SK-N-SH (cell line): ENCODE measurements at regions not wholly inside any gene's neighbourhood (a gene's known extent, or its start where the extent isn't known, plus 50 kb on each side); places are given as distances from the start of the nearest gene placed in this dataset.
A peak's percentile ranks its signal among the peaks of the same experiment; 100 is the strongest.

Experiments used
- CTCF ChIA-PET: fragments of 300-600, 350-600 bp; formaldehyde crosslinking; extraction: SDS; loops from one replicate; lab custom pipeline; 2021; lab: Yijun Ruan, JAX
- POLR2A ChIA-PET: fragments of 350-600 bp; sonication (Branson Sonifier 250); formaldehyde crosslinking; extraction: SDS; loops from one replicate; lab custom pipeline; 2020; ENCODE audit warnings: antibody characterized with exemption, inconsistent platforms; lab: Yijun Ruan, JAX
- DNase-seq: peaks from one replicate; pipeline ENCODE4 v3.0.0; 2012
- H2AFZ ChIP-seq: fragments of 200-600 bp; sonication (generic); 2 replicates; pipeline ENCODE4 v1.8.1; 2016; ENCODE audit warnings: antibody characterized with exemption, mild to moderate bottlenecking, low read depth
- H3F3A ChIP-seq: fragments of 200-600 bp; sonication (generic); replicated peaks from 2 replicates; pipeline ENCODE3; 2016; ENCODE audit warnings: antibody characterized with exemption, mild to moderate bottlenecking; ENCODE audit not compliant: insufficient read depth
- H3K27ac ChIP-seq, 2 experiments: fragments of 200-500 bp in 1 of 2; fragments of 200-600 bp in 1 of 2; sonication (Bioruptor generic) in 1 of 2; sonication (generic), shearing (Covaris generic) in 1 of 2; 2 replicates each; pipeline versions ENCODE4 v1.5.1 to v1.6.1; 2014 to 2016; ENCODE audit warnings: low read depth in 2 of 2, inconsistent platforms in 1 of 2, low read length in 1 of 2, mild to moderate bottlenecking in 1 of 2, mixed read lengths in 1 of 2
- H3K27me3 ChIP-seq: fragments of 200-600 bp; sonication (generic), shearing (Covaris generic); 2 replicates; pipeline ENCODE4 v1.6.1; 2016; ENCODE audit warnings: mixed run types; ENCODE audit not compliant: insufficient read depth
- H3K36me3 ChIP-seq, 2 experiments: fragments of 200-500 bp in 1 of 2; fragments of 200-600 bp in 1 of 2; sonication (Bioruptor generic) in 1 of 2; sonication (generic) in 1 of 2; replicated peaks in 1 of 2; 2 replicates each; pipeline versions ENCODE3 to v1.5.1; 2014 to 2016; ENCODE audit warnings: low read length in 1 of 2, mild to moderate bottlenecking in 1 of 2; ENCODE audit not compliant: insufficient read depth in 2 of 2, control insufficient read depth in 1 of 2
- H3K4me1 ChIP-seq, 2 experiments: fragments of 200-500 bp in 1 of 2; fragments of 200-600 bp in 1 of 2; sonication (Bioruptor generic) in 1 of 2; sonication (generic), shearing (Covaris generic) in 1 of 2; 2 replicates each; pipeline versions ENCODE4 v1.5.1 to v1.6.1; 2014 to 2016; ENCODE audit warnings: low read depth in 1 of 2, low read length in 1 of 2, mixed run types in 1 of 2; ENCODE audit not compliant: insufficient read depth in 2 of 2, control insufficient read depth in 1 of 2
- H3K4me2 ChIP-seq: fragments of 200-600 bp; sonication (generic), shearing (Covaris generic); 2 replicates; pipeline ENCODE4 v1.6.1; 2017; ENCODE audit warnings: mixed run types
- H3K4me3 ChIP-seq, 2 experiments: fragments of 200-500 bp in 1 of 2; fragments of 200-600 bp in 1 of 2; sonication (Bioruptor generic) in 1 of 2; sonication (generic), shearing (Covaris generic) in 1 of 2; 2 replicates each; pipeline versions ENCODE4 v1.5.1 to v1.8.1; 2014 to 2016; ENCODE audit warnings: low read depth in 2 of 2, inconsistent platforms in 1 of 2, low read length in 1 of 2, mild to moderate bottlenecking in 1 of 2, mixed read lengths in 1 of 2, moderate library complexity in 1 of 2
- H3K79me2 ChIP-seq: fragments of 200-600 bp; sonication (generic); 2 replicates; pipeline ENCODE4 v1.8.1; 2017; ENCODE audit warnings: mild to moderate bottlenecking; ENCODE audit not compliant: insufficient read depth
- H3K9ac ChIP-seq: fragments of 200-600 bp; sonication (generic); 2 replicates; pipeline ENCODE4 v1.6.1; 2017; ENCODE audit warnings: mixed run types
- H3K9me2 ChIP-seq: fragments of 200-600 bp; sonication (generic); 2 replicates; pipeline ENCODE4 v1.6.1; 2017; ENCODE audit warnings: mixed run types
- H3K9me3 ChIP-seq: fragments of 200-600 bp; sonication (generic); 2 replicates; pipeline ENCODE4 v1.6.1; 2017; ENCODE audit warnings: mixed run types, mild to moderate bottlenecking, moderate library complexity
- H4K20me1 ChIP-seq: fragments of 200-600 bp; sonication (generic); 2 replicates; pipeline ENCODE4 v1.6.1; 2017; ENCODE audit warnings: mild to moderate bottlenecking, mixed run types; ENCODE audit not compliant: insufficient read depth
- ELF1 ChIP-seq: IDR thresholded peaks from 2 replicates; pipeline ENCODE4 v1.4.0; 2012
- EP300 ChIP-seq, 2 experiments: IDR thresholded peaks; 2 replicates each; pipeline versions ENCODE4 v1.4.0 to v1.6.1; 2012; ENCODE audit warnings: borderline replicate concordance in 1 of 2, low read depth in 1 of 2, low read length in 1 of 2
- FOSL2 ChIP-seq: IDR thresholded peaks from 2 replicates; pipeline ENCODE4 v1.4.0; 2012; ENCODE audit warnings: low read depth, mild to moderate bottlenecking, moderate library complexity, borderline replicate concordance
- FOXJ3 ChIP-seq: sonication (generic); formaldehyde crosslinking; IDR thresholded peaks from 2 replicates; pipeline ENCODE4 v1.5.1; 2020; ENCODE audit warnings: mild to moderate bottlenecking, missing genetic modification reagents
- FOXM1 ChIP-seq: IDR thresholded peaks from 2 replicates; pipeline ENCODE4 v1.4.0; 2012; ENCODE audit warnings: low read depth, mild to moderate bottlenecking
- GABPA ChIP-seq: IDR thresholded peaks from 2 replicates; pipeline ENCODE4 v1.4.0; 2012; ENCODE audit warnings: low read depth, mild to moderate bottlenecking
- GATA2 ChIP-seq: sonication (generic); formaldehyde crosslinking; IDR thresholded peaks from 2 replicates; pipeline ENCODE4 v1.5.0; 2020; ENCODE audit warnings: mild to moderate bottlenecking, missing genetic modification reagents
- JUND ChIP-seq: IDR thresholded peaks from 2 replicates; pipeline ENCODE4 v1.4.0; 2012
- MEF2A ChIP-seq: IDR thresholded peaks from 2 replicates; pipeline ENCODE4 v1.4.0; 2012; ENCODE audit warnings: low read depth, borderline replicate concordance
- POLR2AphosphoS5 ChIP-seq: IDR thresholded peaks from 2 replicates; pipeline ENCODE4 v1.6.1; 2012; ENCODE audit warnings: low read depth, low read length
- RAD21 ChIP-seq: IDR thresholded peaks from 2 replicates; pipeline ENCODE4 v1.6.1; 2012; ENCODE audit warnings: mild to moderate bottlenecking, low read length
- RCOR1 ChIP-seq: fragments of 150-350 bp; IDR thresholded peaks from 2 replicates; pipeline ENCODE4 v1.6.1; 2017; ENCODE audit warnings: antibody characterized with exemption, low read length
- RFX5 ChIP-seq: IDR thresholded peaks from 2 replicates; pipeline ENCODE4 v1.6.1; 2012; ENCODE audit warnings: mild to moderate bottlenecking, improper control_type of control experiment, low read length
- RXRA ChIP-seq: IDR thresholded peaks from 2 replicates; pipeline ENCODE4 v1.4.0; 2012; ENCODE audit warnings: low read depth, mild to moderate bottlenecking, borderline replicate concordance
- SIN3A ChIP-seq: IDR thresholded peaks from 2 replicates; pipeline ENCODE4 v1.6.1; 2012; ENCODE audit warnings: low read depth, mild to moderate bottlenecking, low read length, moderate library complexity, borderline replicate concordance
- SMC3 ChIP-seq: IDR thresholded peaks from 2 replicates; pipeline ENCODE4 v1.6.1; 2012; ENCODE audit warnings: low read depth, low read length, improper control_type of control experiment
- TAF1 ChIP-seq: IDR thresholded peaks from 2 replicates; pipeline ENCODE4 v1.6.1; 2012; ENCODE audit warnings: low read depth, mild to moderate bottlenecking, low read length, moderate library complexity, borderline replicate concordance
- TEAD4 ChIP-seq: IDR thresholded peaks from 2 replicates; pipeline ENCODE4 v1.4.0; 2012; ENCODE audit warnings: mild to moderate bottlenecking, borderline replicate concordance; ENCODE audit not compliant: insufficient read depth
- USF1 ChIP-seq: IDR thresholded peaks from 2 replicates; pipeline ENCODE4 v1.4.0; 2012; ENCODE audit warnings: low read depth, borderline replicate concordance
- YY1 ChIP-seq: IDR thresholded peaks from 2 replicates; pipeline ENCODE4 v1.4.0; 2012; ENCODE audit warnings: low read depth, mild to moderate bottlenecking
- ZBTB33 ChIP-seq: IDR thresholded peaks from 2 replicates; pipeline ENCODE4 v1.4.0; 2012; ENCODE audit warnings: low read depth, borderline replicate concordance
- WGBS: methylation state at CpG from one replicate; pipeline ENCODE4 v1.1.6; 2017; ENCODE audit warnings: low lambda C conversion rate; 5-methylcytosine and 5-hydroxymethylcytosine counted together
- TF ChIP-seq, protein P1 (sequence below): IDR thresholded peaks from 2 replicates; pipeline ENCODE4 v1.6.1; 2012; ENCODE audit warnings: mild to moderate bottlenecking, low read depth, low read length, moderate library complexity
- TF ChIP-seq, protein P2 (sequence below): fragments of 150-350 bp; IDR thresholded peaks from 2 replicates; pipeline ENCODE4 v1.6.1; 2017; ENCODE audit warnings: antibody characterized with exemption, low read length, low read depth, borderline replicate concordance
- TF ChIP-seq, protein P3 (sequence below): IDR thresholded peaks from 2 replicates; pipeline ENCODE4; 2012

DNA sequence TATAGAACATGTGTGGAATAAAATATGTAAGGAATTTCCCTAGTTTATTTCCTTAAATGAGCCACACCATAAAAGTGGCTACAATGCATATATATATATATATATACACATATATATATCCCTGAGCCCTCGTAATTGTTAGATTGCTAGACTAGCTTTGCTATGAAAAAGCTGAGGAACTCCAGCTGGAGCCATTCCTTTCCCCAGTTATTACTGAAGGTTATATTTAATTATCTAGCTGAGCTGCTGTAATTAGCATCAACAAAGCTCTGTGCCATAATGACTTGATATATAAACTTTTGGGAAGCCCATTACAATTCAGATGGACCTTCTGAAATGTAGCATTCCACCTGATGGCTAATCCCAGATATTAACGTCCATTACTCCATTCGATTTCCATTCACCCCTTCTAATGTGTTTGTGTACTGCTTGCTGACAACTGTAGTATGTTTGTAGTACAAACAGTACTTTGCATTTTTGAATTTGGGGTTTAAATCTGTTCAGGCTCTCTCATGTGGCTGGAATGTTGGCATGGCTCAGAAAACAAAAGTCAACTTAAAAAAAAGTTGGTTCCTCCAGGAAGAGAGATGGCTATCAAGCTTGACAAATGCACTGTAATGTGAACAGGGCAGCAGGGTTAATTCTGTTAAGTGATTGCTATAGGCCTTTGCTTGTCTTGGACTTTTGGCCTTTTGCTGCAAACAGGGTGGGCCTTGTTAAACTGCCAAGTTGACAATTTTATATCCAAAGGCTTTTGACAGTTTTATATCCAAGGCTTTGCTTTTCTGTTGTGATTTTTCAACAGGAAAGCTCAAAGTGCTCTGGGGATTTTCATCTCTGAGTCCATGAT, 170.0 kb downstream of the LTN1 start:
- H3K79me2 ChIP-seq: no peaks in the 10 kb centered on the region
- no peak overlapping the region for H2AFZ ChIP-seq
- no peaks in the 10 kb centered on the region for H4K20me1 ChIP-seq
- WGBS: 15% methylated on average over 3 of the region's 3 CpGs
- H3K4me3 ChIP-seq: no peak overlapping the region
- ChIA-PET CTCF (interaction anchor here (1.0 to 1.3 kb wide), 3 partner anchors 9 to 77 kb away, joined by 3 read pairs; no protein-coding TSS in a partner anchor), POLR2A (no interaction called here)
- no peaks in the 10 kb centered on the region for H3K27me3 ChIP-seq
- no peak overlapping the region for H3K9ac ChIP-seq
- peaks cover 32% of the 10 kb centered on the region for H3F3A ChIP-seq
- H3K9me2 ChIP-seq: no peaks in the 10 kb centered on the region
- H3K36me3 ChIP-seq: no peaks in the 10 kb centered on the region
- H3K27ac ChIP-seq: peak overlapping the region; percentile 84 to 93
- H3K9me3 ChIP-seq: no peaks in the 10 kb centered on the region
- H3K4me2 ChIP-seq: peak overlapping the region; percentile 23; the same call in 1 of the 2 replicates
- peak; percentile 33 for DNase-seq
- peaks cover 26 to 27% of the 10 kb centered on the region in 2 experiments for H3K4me1 ChIP-seq
- TF ChIP-seq GATA2 (peak; percentile 65; the same call in 1 of the 2 replicates), FOXM1 (peak; percentile 99), EP300 (IDR thresholded peaks at IDR 0.05; ENCODE audit: borderline replicate concordance in 1 of 2, low read depth in 1 of 2, low read length in 1 of 2) (peak; percentile 86 to 99), RXRA (peak; percentile 99), POLR2AphosphoS5 (peak; percentile 74; the same call in 1 of the 2 replicates), FOSL2 (peak; percentile 69; the same call in 1 of the 2 replicates), YY1 (0 out of 2 replicates have a peak, but pooled peaks have one; percentile 28), TAF1 (no peak), JUND (peak; percentile 91), TEAD4 (peak; percentile 97), RAD21 (no peak), RFX5 (no peak), ELF1 (peak; percentile 52), ZBTB33 (peak; percentile 83), SIN3A (peak; percentile 65; the same call in 1 of the 2 replicates), USF1 (0 out of 2 replicates have a peak, but pooled peaks have one; percentile 21), SMC3 (0 out of 2 replicates have a peak, but pooled peaks have one; percentile 9), FOXJ3 (no peak), MEF2A (peak; percentile 87; the same call in 1 of the 2 replicates), GABPA (peak; percentile 15; the same call in 1 of the 2 replicates), RCOR1 (peak; percentile 90)
- TF ChIP-seq, protein P1, sequence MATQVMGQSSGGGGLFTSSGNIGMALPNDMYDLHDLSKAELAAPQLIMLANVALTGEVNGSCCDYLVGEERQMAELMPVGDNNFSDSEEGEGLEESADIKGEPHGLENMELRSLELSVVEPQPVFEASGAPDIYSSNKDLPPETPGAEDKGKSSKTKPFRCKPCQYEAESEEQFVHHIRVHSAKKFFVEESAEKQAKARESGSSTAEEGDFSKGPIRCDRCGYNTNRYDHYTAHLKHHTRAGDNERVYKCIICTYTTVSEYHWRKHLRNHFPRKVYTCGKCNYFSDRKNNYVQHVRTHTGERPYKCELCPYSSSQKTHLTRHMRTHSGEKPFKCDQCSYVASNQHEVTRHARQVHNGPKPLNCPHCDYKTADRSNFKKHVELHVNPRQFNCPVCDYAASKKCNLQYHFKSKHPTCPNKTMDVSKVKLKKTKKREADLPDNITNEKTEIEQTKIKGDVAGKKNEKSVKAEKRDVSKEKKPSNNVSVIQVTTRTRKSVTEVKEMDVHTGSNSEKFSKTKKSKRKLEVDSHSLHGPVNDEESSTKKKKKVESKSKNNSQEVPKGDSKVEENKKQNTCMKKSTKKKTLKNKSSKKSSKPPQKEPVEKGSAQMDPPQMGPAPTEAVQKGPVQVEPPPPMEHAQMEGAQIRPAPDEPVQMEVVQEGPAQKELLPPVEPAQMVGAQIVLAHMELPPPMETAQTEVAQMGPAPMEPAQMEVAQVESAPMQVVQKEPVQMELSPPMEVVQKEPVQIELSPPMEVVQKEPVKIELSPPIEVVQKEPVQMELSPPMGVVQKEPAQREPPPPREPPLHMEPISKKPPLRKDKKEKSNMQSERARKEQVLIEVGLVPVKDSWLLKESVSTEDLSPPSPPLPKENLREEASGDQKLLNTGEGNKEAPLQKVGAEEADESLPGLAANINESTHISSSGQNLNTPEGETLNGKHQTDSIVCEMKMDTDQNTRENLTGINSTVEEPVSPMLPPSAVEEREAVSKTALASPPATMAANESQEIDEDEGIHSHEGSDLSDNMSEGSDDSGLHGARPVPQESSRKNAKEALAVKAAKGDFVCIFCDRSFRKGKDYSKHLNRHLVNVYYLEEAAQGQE: peak; percentile 70; the same call in 1 of the 2 replicates
- TF ChIP-seq, protein P2, sequence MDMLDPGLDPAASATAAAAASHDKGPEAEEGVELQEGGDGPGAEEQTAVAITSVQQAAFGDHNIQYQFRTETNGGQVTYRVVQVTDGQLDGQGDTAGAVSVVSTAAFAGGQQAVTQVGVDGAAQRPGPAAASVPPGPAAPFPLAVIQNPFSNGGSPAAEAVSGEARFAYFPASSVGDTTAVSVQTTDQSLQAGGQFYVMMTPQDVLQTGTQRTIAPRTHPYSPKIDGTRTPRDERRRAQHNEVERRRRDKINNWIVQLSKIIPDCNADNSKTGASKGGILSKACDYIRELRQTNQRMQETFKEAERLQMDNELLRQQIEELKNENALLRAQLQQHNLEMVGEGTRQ: no peak
- TF ChIP-seq, protein P3, sequence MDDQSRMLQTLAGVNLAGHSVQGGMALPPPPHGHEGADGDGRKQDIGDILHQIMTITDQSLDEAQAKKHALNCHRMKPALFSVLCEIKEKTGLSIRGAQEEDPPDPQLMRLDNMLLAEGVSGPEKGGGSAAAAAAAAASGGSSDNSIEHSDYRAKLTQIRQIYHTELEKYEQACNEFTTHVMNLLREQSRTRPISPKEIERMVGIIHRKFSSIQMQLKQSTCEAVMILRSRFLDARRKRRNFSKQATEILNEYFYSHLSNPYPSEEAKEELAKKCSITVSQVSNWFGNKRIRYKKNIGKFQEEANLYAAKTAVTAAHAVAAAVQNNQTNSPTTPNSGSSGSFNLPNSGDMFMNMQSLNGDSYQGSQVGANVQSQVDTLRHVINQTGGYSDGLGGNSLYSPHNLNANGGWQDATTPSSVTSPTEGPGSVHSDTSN: peak; percentile 96
